Activated naive CD4-positive, alpha-beta T cell treated with anti-CD3 and anti-CD28 coated beads, Interleukin-2, amount 10 ng/mL, durations not matched to agents 7 days and 5 days (primary cell): ENCODE measurements at regions not wholly inside any gene's neighbourhood (a gene's known extent, or its start where the extent isn't known, plus 50 kb on each side); places are given as distances from the start of the nearest gene placed in this dataset.

Experiments
- CTCF ChIA-PET: fragments of 350-600 bp; sonication (Branson Sonifier 250); formaldehyde crosslinking; loops from one replicate; lab custom pipeline; 2021; ENCODE audit warnings: antibody characterized with exemption; lab: Charles Lee
- DNase-seq: peaks from one replicate; pipeline ENCODE4 v3.0.0-alpha.2; 2020
- H3K27ac Mint-ChIP-seq: one replicate; pipeline ENCODE4 v1.8.0; 2021; ENCODE audit warnings: mild to moderate bottlenecking, moderate library complexity, mixed read lengths
- H3K27me3 Mint-ChIP-seq: one replicate; pipeline ENCODE4 v1.8.0; 2021; ENCODE audit warnings: mild to moderate bottlenecking, mixed read lengths
- H3K36me3 Mint-ChIP-seq: one replicate; pipeline ENCODE4 v1.8.0; 2021; ENCODE audit warnings: mixed read lengths
- H3K4me1 Mint-ChIP-seq: one replicate; pipeline ENCODE4 v1.8.0; 2021; ENCODE audit warnings: mixed read lengths
- H3K4me3 Mint-ChIP-seq: one replicate; pipeline ENCODE4 v1.8.0; 2021; ENCODE audit warnings: mild to moderate bottlenecking, moderate library complexity, mixed read lengths
- H3K9me3 Mint-ChIP-seq: one replicate; pipeline ENCODE4 v1.8.0; 2021; ENCODE audit warnings: mixed read lengths

- no peak for DNase-seq
- Mint-ChIP-seq H3K4me3 (no peak overlapping the region), H3K36me3 (peaks cover 22% of the 10 kb centered on the region), H3K9me3 (no peaks in the 10 kb centered on the region), H3K27me3 (no peaks in the 10 kb centered on the region), H3K27ac (peak overlapping the region; percentile 20), H3K4me1 (peaks cover 36% of the 10 kb centered on the region)
- CTCF ChIA-PET: interaction anchor here (1.0 to 2.5 kb wide), 4 partner anchors 11 to 227 kb away, joined by 3 to 5 read pairs (median 3); no protein-coding TSS in a partner anchor
These were observed 52.6 kb downstream of the TCF20 start for GRCh38 chr22:42217752-42218280.

- peaks cover 30% of the 10 kb centered on the region for H3K4me1 Mint-ChIP-seq
- no peak for DNase-seq
- peaks cover 25% of the 10 kb centered on the region for H3K36me3 Mint-ChIP-seq
- no peak overlapping the region for H3K4me3 Mint-ChIP-seq
- H3K27me3 Mint-ChIP-seq: no peaks in the 10 kb centered on the region
- H3K9me3 Mint-ChIP-seq: no peaks in the 10 kb centered on the region
- H3K27ac Mint-ChIP-seq: peak overlapping the region; percentile 67
- CTCF ChIA-PET: interaction anchor here (1.0 to 2.5 kb wide), 5 partner anchors 10 to 228 kb away, joined by 3 to 5 read pairs (median 3); no protein-coding TSS in a partner anchor
These were observed 53.3 kb downstream of the TCF20 start for GRCh38 chr22:42217019-42217751.

- DNase-seq: no peak
- Mint-ChIP-seq H3K36me3 (peaks cover 42% of the 10 kb centered on the region), H3K27ac (no peak overlapping the region), H3K4me1 (peaks cover 25% of the 10 kb centered on the region), H3K27me3 (no peaks in the 10 kb centered on the region), H3K4me3 (no peak overlapping the region), H3K9me3 (no peaks in the 10 kb centered on the region)
- CTCF ChIA-PET: interaction anchor here (1.1 kb wide), 1 partner anchor 13 kb away, joined by 4 read pairs; no protein-coding TSS in a partner anchor
These were observed 55.6 kb downstream of the TCF20 start for GRCh38 chr22:42214633-42215415.

- CTCF ChIA-PET: no interaction called here
- H3K9me3 Mint-ChIP-seq: no peaks in the 10 kb centered on the region
- H3K4me1 Mint-ChIP-seq: peaks cover 26% of the 10 kb centered on the region
- peak overlapping the region; percentile 56 for H3K27ac Mint-ChIP-seq
- peaks cover 53% of the 10 kb centered on the region for H3K36me3 Mint-ChIP-seq
- no peaks in the 10 kb centered on the region for H3K27me3 Mint-ChIP-seq
- DNase-seq: no peak
- no peak overlapping the region for H3K4me3 Mint-ChIP-seq
These were observed 62.1 kb downstream of the TCF20 start for GRCh38 chr22:42208362-42208761.

GRCh38 chr22:42207918-42208317 lies 62.5 kb downstream of the TCF20 start:
- Mint-ChIP-seq H3K27me3 (no peaks in the 10 kb centered on the region), H3K4me1 (peaks cover 30% of the 10 kb centered on the region), H3K27ac (peak overlapping the region; percentile 56), H3K9me3 (no peaks in the 10 kb centered on the region), H3K4me3 (no peak overlapping the region), H3K36me3 (peaks cover 51% of the 10 kb centered on the region)
- no peak for DNase-seq
- CTCF ChIA-PET: no interaction called here

- H3K4me3 Mint-ChIP-seq: no peak overlapping the region
- CTCF ChIA-PET: no interaction called here
- peaks cover 47% of the 10 kb centered on the region for H3K36me3 Mint-ChIP-seq
- H3K9me3 Mint-ChIP-seq: no peaks in the 10 kb centered on the region
- peak overlapping the region; percentile 50 for H3K27ac Mint-ChIP-seq
- H3K27me3 Mint-ChIP-seq: no peaks in the 10 kb centered on the region
- peaks cover 47% of the 10 kb centered on the region for H3K4me1 Mint-ChIP-seq
- DNase-seq: no peak
These were observed 66.8 kb downstream of the TCF20 start for GRCh38 chr22:42203609-42204008.

- CTCF ChIA-PET: interaction anchor here (1.4 to 1.8 kb wide), 3 partner anchors 30 to 242 kb away, joined by 3 to 6 read pairs (median 5); no protein-coding TSS in a partner anchor
- H3K4me1 Mint-ChIP-seq: peaks cover 38% of the 10 kb centered on the region
- H3K27me3 Mint-ChIP-seq: no peaks in the 10 kb centered on the region
- peak; percentile 60 for DNase-seq
- no peaks in the 10 kb centered on the region for H3K9me3 Mint-ChIP-seq
- H3K27ac Mint-ChIP-seq: peak overlapping the region; percentile 87
- peak overlapping the region; percentile 61 for H3K4me3 Mint-ChIP-seq
- H3K36me3 Mint-ChIP-seq: peaks cover 39% of the 10 kb centered on the region
These were observed 67.8 kb downstream of the TCF20 start for GRCh38 chr22:42202669-42203068.

GRCh38 chr22:42202048-42202447 lies 68.4 kb downstream of the TCF20 start:
- peaks cover 39% of the 10 kb centered on the region for H3K36me3 Mint-ChIP-seq
- CTCF ChIA-PET: interaction anchor here (0.9 to 1.8 kb wide), 4 partner anchors 13 to 242 kb away, joined by 3 to 6 read pairs (median 4); no protein-coding TSS in a partner anchor
- no peaks in the 10 kb centered on the region for H3K27me3 Mint-ChIP-seq
- H3K9me3 Mint-ChIP-seq: no peaks in the 10 kb centered on the region
- H3K4me3 Mint-ChIP-seq: peak overlapping the region; percentile 61
- peak; percentile 43 for DNase-seq
- H3K27ac Mint-ChIP-seq: peak overlapping the region; percentile 87
- peaks cover 38% of the 10 kb centered on the region for H3K4me1 Mint-ChIP-seq

- H3K27ac Mint-ChIP-seq: no peak overlapping the region
- H3K4me1 Mint-ChIP-seq: peaks cover 44% of the 10 kb centered on the region
These were observed 68.4 kb upstream of the CYP2D6 start for GRCh38 chr22:42199025-42199424.

GRCh38 chr22:42198226-42198625 lies 67.6 kb upstream of the CYP2D6 start:
- peaks cover 36% of the 10 kb centered on the region for H3K36me3 Mint-ChIP-seq
- CTCF ChIA-PET: interaction anchor here (0.6 to 1.0 kb wide), 3 partner anchors 27 to 411 kb away, joined by 3 read pairs; no protein-coding TSS in a partner anchor
- H3K27ac Mint-ChIP-seq: no peak overlapping the region
- DNase-seq: no peak
- H3K9me3 Mint-ChIP-seq: no peaks in the 10 kb centered on the region
- no peaks in the 10 kb centered on the region for H3K27me3 Mint-ChIP-seq
- no peak overlapping the region for H3K4me3 Mint-ChIP-seq
- peaks cover 41% of the 10 kb centered on the region for H3K4me1 Mint-ChIP-seq

More at GRCh38 chr22:42199025-42199424, 68.4 kb upstream of the CYP2D6 start:
- DNase-seq: no peak
- Mint-ChIP-seq H3K9me3 (no peaks in the 10 kb centered on the region), H3K36me3 (peaks cover 39% of the 10 kb centered on the region), H3K4me3 (no peak overlapping the region), H3K27me3 (no peaks in the 10 kb centered on the region)
- CTCF ChIA-PET: interaction anchor here (0.7 to 1.0 kb wide), 2 partner anchors 26 to 108 kb away, joined by 3 read pairs; no protein-coding TSS in a partner anchor

GRCh38 chr22:42196454-42196853 lies 65.8 kb upstream of the CYP2D6 start:
- Mint-ChIP-seq H3K9me3 (no peaks in the 10 kb centered on the region), H3K27me3 (no peaks in the 10 kb centered on the region), H3K27ac (no peak overlapping the region), H3K36me3 (peaks cover 26% of the 10 kb centered on the region), H3K4me3 (no peak overlapping the region), H3K4me1 (peaks cover 30% of the 10 kb centered on the region)
- CTCF ChIA-PET: no interaction called here
- DNase-seq: no peak

- CTCF ChIA-PET: no interaction called here
- no peak overlapping the region for H3K4me3 Mint-ChIP-seq
- peaks cover 22% of the 10 kb centered on the region for H3K4me1 Mint-ChIP-seq
- no peaks in the 10 kb centered on the region for H3K9me3 Mint-ChIP-seq
- no peaks in the 10 kb centered on the region for H3K27me3 Mint-ChIP-seq
- H3K27ac Mint-ChIP-seq: no peak overlapping the region
- no peak for DNase-seq
- H3K36me3 Mint-ChIP-seq: peaks cover 16% of the 10 kb centered on the region
These were observed 64.3 kb upstream of the CYP2D6 start for GRCh38 chr22:42194953-42195352.

- Mint-ChIP-seq H3K4me1 (peaks cover 21% of the 10 kb centered on the region), H3K9me3 (no peaks in the 10 kb centered on the region), H3K27me3 (no peaks in the 10 kb centered on the region), H3K36me3 (peaks cover 13% of the 10 kb centered on the region), H3K27ac (no peak overlapping the region), H3K4me3 (no peak overlapping the region)
- DNase-seq: no peak
- CTCF ChIA-PET: no interaction called here
These were observed 63.7 kb upstream of the CYP2D6 start for GRCh38 chr22:42194104-42194851.
